Effector CD8-positive, alpha-beta T cell (primary cell): ENCODE measurements at regions not wholly inside any gene's neighbourhood (a gene's known extent, or its start where the extent isn't known, plus 50 kb on each side); places are given as distances from the start of the nearest gene placed in this dataset.
"Not testable (repeated sequence)": the region's sequence is repeated elsewhere in the genome, so short reads cannot be mapped to it uniquely, and the experiment has no call there.

Experiments used
- DNase-seq: peaks from one replicate; lab custom pipeline; 2025; lab: John Stamatoyannopoulos, UW

DNA sequence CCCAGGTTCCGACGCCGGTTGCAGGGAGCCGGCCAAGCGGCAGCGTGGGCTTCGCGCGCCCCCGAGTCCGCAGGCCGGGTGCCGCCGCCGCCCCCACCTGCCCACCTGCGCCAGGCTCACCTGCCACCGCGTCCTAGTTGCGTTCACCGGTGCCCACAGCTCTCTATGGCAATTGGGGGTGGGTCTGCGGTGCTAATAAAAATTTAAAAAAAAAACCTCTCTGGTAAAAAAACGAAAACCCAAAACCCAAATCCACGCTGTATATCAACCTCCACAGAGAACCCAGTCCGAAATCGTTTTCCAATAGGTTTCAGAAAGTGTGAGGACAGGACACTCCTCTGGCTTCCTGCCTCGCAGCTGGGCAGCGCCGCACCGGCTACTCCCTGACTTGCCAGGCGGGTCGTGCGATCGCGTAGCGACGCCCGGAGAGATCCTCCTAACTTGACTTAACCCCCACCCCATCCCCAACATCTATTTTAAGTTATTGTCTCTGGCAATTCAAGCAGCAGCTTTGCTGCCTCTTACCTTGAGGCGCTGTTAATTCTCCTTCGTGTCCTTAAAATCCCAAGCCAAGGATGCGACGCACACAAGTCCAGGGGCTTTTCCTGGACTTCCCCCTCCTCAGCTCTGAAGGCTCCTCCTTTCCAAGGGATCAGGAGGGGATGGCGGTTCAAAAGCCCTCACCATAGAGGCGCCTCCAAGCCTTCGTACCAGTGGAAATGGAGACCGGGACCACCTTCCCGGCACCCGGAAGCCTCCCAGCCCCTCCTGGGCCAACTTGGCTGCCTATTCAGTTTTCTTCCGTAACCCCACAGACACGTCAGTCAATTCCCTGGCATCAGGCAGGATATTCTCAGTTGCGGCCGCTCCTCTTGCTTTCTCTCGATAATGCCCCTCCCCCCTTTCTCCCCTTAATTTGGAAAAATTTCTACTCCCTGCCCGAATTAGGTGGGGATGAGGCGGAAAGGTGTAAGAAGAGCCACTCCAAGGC, 1639.4 kb upstream of the C9orf72 start:
- no peak for DNase-seq

GRCh38 chr9:29213417-29214153, 1640.3 kb upstream of the C9orf72 start, which contains the start of gene LINGO2:
Gene LINGO2, minus strand, starts transcription at chr9:29213601.
- DNase-seq, result no peak

- no peak for DNase-seq
These were observed 1640.9 kb upstream of the C9orf72 start for GRCh38 chr9:29214154-29214689.

DNA sequence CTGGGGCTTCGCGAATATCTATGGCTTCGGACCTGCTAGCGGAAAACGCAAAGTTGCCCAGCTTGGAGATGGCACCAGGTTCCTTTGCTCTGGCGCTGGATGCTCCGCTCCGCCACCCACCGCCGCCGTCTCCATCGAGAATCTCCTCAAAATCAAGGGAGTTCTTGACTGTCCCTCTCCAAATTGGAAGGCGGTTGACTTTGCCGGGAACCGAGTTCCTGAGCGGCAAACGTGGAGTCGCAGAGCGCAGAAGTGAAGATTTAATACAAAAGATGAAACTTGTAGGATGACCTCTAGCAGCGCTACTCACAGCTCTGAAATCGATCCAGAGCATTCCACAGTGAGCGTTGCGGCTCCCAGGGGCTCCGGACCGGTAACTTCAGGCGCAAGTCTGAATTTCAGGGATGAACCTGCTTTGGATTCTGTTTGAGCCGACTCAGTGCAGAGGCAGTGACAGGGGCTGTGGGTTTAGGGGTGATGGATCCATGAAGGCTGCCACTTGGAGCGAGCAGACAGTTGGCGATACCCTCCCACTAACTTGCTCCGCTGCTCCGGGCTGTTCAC, 1641.5 kb upstream of the C9orf72 start:
- no peak for DNase-seq

DNA sequence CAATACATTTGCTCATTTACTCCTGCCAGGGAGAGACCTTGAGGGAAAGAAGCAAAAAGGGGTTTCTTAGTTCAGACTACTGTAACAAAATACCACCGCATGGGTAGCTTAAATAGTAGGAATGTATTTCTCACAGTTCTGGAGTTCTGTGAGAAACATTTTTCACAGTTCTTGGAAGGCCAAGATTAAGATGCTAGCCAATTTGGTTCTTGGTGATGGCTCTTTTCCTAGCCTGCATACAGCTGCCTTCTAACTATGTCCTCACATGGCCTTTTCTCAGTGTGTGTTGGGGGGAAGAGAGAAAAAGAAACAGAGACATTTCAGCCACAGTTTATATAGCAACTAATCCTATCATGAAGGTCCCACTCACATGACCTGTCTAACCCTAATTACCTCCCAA, 1644.7 kb upstream of the C9orf72 start:
- no peak for DNase-seq

GRCh38 chr9:29220596-29221251, 1647.4 kb upstream of the C9orf72 start:
- DNase-seq, result no peak

GRCh38 chr9:29228558-29228957, 1655.3 kb upstream of the C9orf72 start:
- no peak for DNase-seq

DNA sequence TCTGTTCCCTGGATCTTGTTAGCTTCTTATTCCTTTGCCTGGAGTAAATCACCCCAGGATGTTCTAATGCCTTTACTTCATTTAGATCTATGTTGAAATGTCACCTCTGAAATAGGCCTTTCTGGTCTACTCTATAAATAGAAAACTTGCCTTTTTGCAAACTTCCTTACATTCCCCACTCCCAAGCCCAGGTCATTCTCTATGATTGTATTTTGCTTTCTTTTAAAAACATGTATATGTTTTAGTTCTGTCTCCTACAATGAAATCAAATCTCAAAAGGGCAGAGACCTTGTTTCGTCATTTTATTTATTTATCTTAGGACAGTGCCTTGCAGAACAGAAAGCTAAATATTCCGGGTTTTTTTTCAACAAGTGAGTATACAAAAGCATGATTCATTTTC, 1657.7 kb upstream of the C9orf72 start:
- no peak for DNase-seq

- DNase-seq, result no peak
These were observed 1659.9 kb upstream of the C9orf72 start for GRCh38 chr9:29233193-29233592.

GRCh38 chr9:29241320-29241719, 1668.0 kb upstream of the C9orf72 start:
- DNase-seq, result no peak

GRCh38 chr9:29245351-29245750, 1672.1 kb upstream of the C9orf72 start:
- no peak for DNase-seq

- not testable (repeated sequence) for DNase-seq
These were observed 1697.1 kb upstream of the C9orf72 start for GRCh38 chr9:29270400-29270799.

- DNase-seq, result no peak
These were observed 1708.8 kb upstream of the C9orf72 start for GRCh38 chr9:29282121-29282520.

- no peak for DNase-seq
These were observed 1712.5 kb upstream of the C9orf72 start for GRCh38 chr9:29285818-29286217.

DNA sequence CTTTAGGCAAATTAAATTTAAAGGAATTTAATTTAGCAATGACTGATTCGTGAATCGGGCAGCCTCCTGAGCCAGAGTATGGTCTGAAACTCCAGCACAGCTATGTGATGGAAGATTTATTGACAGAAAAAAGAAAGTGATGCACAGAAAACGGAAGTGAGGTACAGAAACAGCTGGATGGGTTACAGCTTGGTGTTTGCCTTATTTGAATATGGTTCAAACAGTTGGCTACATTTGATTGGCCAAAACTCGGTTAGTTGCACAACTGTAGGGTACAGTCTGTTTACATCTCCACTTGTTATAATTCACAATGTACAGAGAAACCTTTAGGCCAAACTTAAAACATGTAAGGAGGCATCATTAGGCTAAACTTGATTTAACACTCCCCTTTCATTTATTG, 1716.1 kb upstream of the C9orf72 start:
- no peak for DNase-seq

DNA sequence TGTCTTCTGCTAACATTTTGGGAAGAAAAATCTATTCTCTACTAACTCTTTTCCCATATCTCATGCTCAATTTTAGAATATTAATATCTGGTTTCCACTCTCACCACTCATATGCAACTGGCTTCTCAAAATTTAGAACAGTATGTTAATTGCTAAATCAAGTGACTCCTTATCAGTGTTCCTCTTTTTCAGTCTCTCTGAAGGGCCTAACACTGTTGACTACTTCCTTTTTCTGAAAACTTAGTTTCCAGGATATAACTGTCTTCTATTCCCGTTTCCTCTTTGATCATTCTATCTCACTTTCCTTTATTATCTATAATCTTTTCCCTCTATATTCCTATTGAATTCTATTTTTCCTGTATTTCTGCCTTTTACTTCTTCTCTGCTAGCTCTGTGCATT, 1717.2 kb upstream of the C9orf72 start:
- no peak for DNase-seq

GRCh38 chr9:29297592-29297991, 1724.3 kb upstream of the C9orf72 start:
- no peak for DNase-seq

DNA sequence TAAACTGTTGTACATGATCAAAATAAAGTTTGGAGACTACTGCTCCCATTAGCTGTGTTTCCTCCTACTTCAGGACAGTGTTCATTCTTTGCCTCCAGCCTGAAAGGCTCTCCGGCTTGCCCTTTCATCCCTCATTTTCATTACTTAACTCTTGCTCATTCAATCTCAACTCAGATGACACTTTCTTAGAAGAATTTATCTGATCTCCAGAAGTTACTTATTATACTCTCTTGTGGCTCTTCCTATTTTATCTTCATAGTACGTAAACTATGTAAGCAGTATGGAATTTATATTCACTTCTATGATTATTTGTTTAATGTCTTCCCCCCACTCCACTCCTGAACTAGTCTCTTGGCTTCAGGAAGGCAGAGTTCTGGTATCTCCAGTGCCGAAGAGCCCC, 1737.9 kb upstream of the C9orf72 start:
- no peak for DNase-seq

- DNase-seq, result no peak
These were observed 1739.0 kb upstream of the C9orf72 start for GRCh38 chr9:29312327-29312726.

GRCh38 chr9:29319736-29320513, 1746.6 kb upstream of the C9orf72 start:
- DNase-seq, result no peak

DNA sequence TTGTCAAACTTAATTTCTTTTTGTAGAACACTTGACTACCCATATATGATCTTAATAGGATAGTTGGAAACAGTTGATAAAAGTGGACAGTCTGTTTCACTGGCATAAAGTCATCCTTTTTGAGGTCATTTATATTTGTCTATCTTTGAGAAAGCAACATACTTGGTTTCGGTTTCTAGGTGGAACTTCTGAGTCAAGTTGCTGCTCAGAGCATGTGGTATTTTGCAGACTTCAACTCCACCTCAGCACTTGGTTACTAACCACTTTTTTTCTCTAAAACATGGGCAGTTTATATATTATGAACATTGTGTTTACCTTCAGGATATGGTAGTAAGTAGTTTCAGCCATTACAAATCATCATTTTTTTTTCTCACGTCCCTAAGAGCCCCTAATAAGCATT, 1749.0 kb upstream of the C9orf72 start:
- DNase-seq, result no peak
